Lung (tissue), 11 donors: ENCODE measurements at regions not wholly inside any gene's neighbourhood (a gene's known extent, or its start where the extent isn't known, plus 50 kb on each side); places are given as distances from the start of the nearest gene placed in this dataset.

Source experiments
- ATAC-seq: fragments of 200-7000 bp; cut with Tn5 transposase; one replicate; pipeline ENCODE4 v1.9.1; 2020; ENCODE audit warnings: moderate number of reproducible peaks; ENCODE audit not compliant: insufficient read depth, low FRiP score
- DNase-seq, 3 donors: peaks; one replicate each; pipeline ENCODE4 v3.0.0-alpha.2; 2013 to 2017
- H3K27ac ChIP-seq, 2 donors: one replicate each; pipeline ENCODE4 v1.5.1; 2013; ENCODE audit warnings: mild to moderate bottlenecking in 2 of 2, moderate library complexity in 2 of 2, control low read depth in 1 of 2, inconsistent platforms in 1 of 2, low read depth in 1 of 2, low read length in 1 of 2
- H3K27me3 ChIP-seq, 3 donors: one replicate each; pipeline ENCODE4 v1.5.1; 2013; ENCODE audit warnings: low read length in 2 of 3; ENCODE audit not compliant: control insufficient read depth in 3 of 3, insufficient read depth in 3 of 3
- H3K36me3 ChIP-seq, 4 donors: one replicate each; pipeline ENCODE4 v1.5.1; 2013; ENCODE audit warnings: low read length in 4 of 4, mild to moderate bottlenecking in 1 of 4, moderate library complexity in 1 of 4; ENCODE audit not compliant: control insufficient read depth in 4 of 4, insufficient read depth in 4 of 4
- H3K4me1 ChIP-seq, 5 donors: one replicate each; pipeline ENCODE4 v1.5.1; 2013; ENCODE audit warnings: low read length in 5 of 5, mild to moderate bottlenecking in 2 of 5, moderate library complexity in 1 of 5; ENCODE audit not compliant: control insufficient read depth in 5 of 5, insufficient read depth in 5 of 5
- H3K4me3 ChIP-seq: one replicate; pipeline ENCODE4 v1.5.1; 2013; ENCODE audit warnings: mild to moderate bottlenecking, control low read depth, moderate library complexity
- H3K9ac ChIP-seq, 2 donors: one replicate each; pipeline ENCODE4 v1.5.1; 2013; ENCODE audit warnings: low read length in 2 of 2, control low read depth in 1 of 2; ENCODE audit not compliant: insufficient read depth in 1 of 2
- H3K9me3 ChIP-seq, 4 donors: one replicate each; pipeline ENCODE4 v1.5.1; 2013; ENCODE audit warnings: low read length in 3 of 4, mild to moderate bottlenecking in 1 of 4, moderate library complexity in 1 of 4; ENCODE audit not compliant: control insufficient read depth in 4 of 4, insufficient read depth in 3 of 4
- WGBS, 2 donors: extraction: QIAGEN DNeasy Blood & Tissue Kit; methylation state at CpG; one replicate each; pipeline ENCODE4 v1.1.7; 2013; 5-methylcytosine and 5-hydroxymethylcytosine counted together
- TF ChIP-seq, protein P1 (sequence below): IDR thresholded peaks from 2 replicates; pipeline ENCODE4 v1.5.1; 2012; ENCODE audit warnings: mild to moderate bottlenecking; ENCODE audit errors: control extremely low read depth, extremely low read depth
- donor health status: control.
- donor health status: control.
- donor health status: Bipolar disorder and iron deficiency.
- donor health status: healthy.
- donor health status: DM: yes; HTN: yes; CAD: no.

DNA sequence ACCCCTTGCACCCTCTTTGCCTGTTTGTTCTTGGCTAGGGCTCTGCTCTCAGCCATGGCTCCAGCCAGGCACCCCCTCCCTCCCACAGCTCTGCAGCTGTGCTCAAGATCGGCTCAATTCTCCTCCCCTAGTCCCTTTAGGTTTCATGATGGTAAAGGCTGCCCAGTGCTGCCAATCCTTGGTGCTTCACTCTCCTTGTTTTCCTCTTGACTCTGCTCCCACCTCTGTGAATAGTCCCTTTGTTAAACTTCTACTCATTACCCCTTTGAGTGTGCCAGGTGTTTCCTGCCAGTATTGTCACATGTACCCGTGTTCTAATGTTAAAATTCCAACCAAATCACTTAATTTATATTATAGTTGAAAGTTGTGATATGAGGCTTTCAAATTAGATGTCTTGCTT is 101.0 kb upstream of the CERS6 start:
- H3K27ac ChIP-seq, result no peak overlapping the region
- TF ChIP-seq, protein P1, sequence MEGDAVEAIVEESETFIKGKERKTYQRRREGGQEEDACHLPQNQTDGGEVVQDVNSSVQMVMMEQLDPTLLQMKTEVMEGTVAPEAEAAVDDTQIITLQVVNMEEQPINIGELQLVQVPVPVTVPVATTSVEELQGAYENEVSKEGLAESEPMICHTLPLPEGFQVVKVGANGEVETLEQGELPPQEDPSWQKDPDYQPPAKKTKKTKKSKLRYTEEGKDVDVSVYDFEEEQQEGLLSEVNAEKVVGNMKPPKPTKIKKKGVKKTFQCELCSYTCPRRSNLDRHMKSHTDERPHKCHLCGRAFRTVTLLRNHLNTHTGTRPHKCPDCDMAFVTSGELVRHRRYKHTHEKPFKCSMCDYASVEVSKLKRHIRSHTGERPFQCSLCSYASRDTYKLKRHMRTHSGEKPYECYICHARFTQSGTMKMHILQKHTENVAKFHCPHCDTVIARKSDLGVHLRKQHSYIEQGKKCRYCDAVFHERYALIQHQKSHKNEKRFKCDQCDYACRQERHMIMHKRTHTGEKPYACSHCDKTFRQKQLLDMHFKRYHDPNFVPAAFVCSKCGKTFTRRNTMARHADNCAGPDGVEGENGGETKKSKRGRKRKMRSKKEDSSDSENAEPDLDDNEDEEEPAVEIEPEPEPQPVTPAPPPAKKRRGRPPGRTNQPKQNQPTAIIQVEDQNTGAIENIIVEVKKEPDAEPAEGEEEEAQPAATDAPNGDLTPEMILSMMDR, result no peak
- no peaks in the 10 kb centered on the region for H3K36me3 ChIP-seq
- H3K4me3 ChIP-seq, result no peak overlapping the region
- H3K27me3 ChIP-seq, result peaks cover 0 to 2% (median 0%) of the 10 kb centered on the region in 3 donors
- peaks cover 0 to 15% (median 0%) of the 10 kb centered on the region in 5 donors for H3K4me1 ChIP-seq
- WGBS, 2 donors, result 46% methylated on average over 2 of the region's 2 CpGs
- ATAC-seq, result no peak
- H3K9me3 ChIP-seq, result no peaks in the 10 kb centered on the region
- H3K9ac ChIP-seq, result no peak overlapping the region
- peak; percentile 11 to 49 (median 33) for DNase-seq

DNA sequence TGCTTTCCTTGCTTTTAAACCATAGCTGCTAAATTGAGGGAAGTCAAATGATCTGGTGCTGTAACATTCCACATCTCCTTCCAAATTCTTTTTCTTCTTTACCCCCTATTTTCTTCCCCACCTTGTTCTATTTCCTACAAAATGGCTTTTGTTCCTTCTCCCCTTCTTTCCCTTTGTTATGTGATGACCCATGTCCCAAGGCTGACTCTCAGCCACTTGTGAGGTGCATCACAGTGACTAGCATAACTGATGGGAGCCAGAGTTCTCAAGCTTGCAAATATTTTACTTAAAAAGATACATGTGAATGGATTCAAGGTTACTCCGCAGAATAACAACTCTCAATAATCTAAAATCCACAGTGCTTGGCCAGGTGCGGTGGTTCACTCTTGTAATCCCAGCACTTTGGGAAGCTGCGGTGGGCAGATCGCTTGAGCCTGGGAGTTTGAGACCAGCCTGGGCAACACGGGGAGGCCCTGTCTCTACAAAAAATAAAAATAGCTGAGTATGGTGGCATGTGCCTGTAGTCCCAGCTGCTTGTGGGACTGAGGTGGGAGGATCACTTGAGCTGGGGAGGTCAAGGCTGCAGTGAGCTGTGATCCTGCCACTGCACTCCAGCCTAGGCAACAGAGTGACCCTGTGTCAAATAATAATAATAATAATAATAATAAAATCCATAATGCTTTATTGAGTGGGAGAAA is 100.1 kb upstream of the CERS6 start:
- Histone ChIP-seq H3K36me3 (no peaks in the 10 kb centered on the region), H3K27ac (no peak overlapping the region), H3K27me3 (peaks cover 0 to 4% (median 0%) of the 10 kb centered on the region in 3 donors), H3K4me3 (no peak overlapping the region), H3K9ac (no peak overlapping the region), H3K4me1 (peaks cover 0 to 7% (median 0%) of the 10 kb centered on the region in 5 donors), H3K9me3 (no peaks in the 10 kb centered on the region)
- TF ChIP-seq, protein P1, result no peak
- 90 to 92% methylated on average over 5 of the region's 5 CpGs for WGBS, 2 donors
- DNase-seq, result no peak
- no peak for ATAC-seq

DNA sequence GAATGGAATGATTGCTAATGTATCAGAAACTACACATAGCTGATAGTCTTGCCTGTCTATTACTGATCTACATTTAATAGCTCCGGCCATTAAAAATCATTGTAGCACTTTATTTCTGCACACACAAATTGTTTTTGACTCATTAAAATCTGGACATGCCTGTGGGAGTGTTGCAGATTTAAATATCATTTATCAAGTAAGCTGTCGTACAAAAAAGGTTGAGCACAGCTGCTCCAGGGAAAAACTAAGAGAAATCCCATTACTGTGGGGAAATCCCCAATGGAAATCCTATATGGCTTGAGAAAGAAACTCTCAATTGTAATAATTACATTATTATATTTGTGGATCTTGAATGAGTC is 99.6 kb upstream of the CERS6 start:
- WGBS, 2 donors, result 90 to 100% methylated on average over 2 of the region's 2 CpGs
- TF ChIP-seq, protein P1, result no peak
- Histone ChIP-seq H3K27ac (no peak overlapping the region), H3K9ac (no peak overlapping the region), H3K4me1 (peaks cover 0 to 5% (median 0%) of the 10 kb centered on the region in 5 donors), H3K27me3 (peaks cover 0 to 4% (median 0%) of the 10 kb centered on the region in 3 donors), H3K9me3 (no peaks in the 10 kb centered on the region), H3K4me3 (no peak overlapping the region), H3K36me3 (no peaks in the 10 kb centered on the region)
- peak in 2 of 3 donors; percentile 61 to 69 for DNase-seq
- no peak for ATAC-seq
